Suppressor macrophage treated with lipopolysaccharide for 4 hours (primary cell): ENCODE measurements at regions not wholly inside any gene's neighbourhood (a gene's known extent, or its start where the extent isn't known, plus 50 kb on each side); places are given as distances from the start of the nearest gene placed in this dataset.
"Not testable (repeated sequence)": the region's sequence is repeated elsewhere in the genome, so short reads cannot be mapped to it uniquely, and the experiment has no call there.

Experiments used
- DNase-seq: peaks from one replicate; pipeline ENCODE4 v3.0.0-alpha.2; 2020

DNA sequence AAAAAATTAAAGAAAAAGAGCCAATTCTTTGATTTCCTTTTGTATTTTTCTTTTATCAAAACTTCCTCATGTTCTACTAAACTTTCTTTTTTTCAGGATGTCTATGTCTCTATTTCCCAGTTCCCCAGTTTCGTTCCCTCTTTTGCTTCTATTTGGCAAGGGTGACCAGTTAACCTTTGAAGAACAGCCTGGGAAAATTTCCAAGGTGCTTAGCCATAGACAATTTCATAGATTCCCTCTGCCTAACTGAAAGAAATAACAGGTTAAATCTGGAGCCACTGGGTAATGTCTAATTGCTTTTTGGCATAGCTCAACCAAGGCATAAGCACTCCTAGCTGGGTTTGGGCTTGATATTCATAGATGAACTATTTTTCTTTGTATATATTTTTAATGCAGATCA is 272.3 kb downstream of the ADGRL2 start:
- no peak for DNase-seq

DNA sequence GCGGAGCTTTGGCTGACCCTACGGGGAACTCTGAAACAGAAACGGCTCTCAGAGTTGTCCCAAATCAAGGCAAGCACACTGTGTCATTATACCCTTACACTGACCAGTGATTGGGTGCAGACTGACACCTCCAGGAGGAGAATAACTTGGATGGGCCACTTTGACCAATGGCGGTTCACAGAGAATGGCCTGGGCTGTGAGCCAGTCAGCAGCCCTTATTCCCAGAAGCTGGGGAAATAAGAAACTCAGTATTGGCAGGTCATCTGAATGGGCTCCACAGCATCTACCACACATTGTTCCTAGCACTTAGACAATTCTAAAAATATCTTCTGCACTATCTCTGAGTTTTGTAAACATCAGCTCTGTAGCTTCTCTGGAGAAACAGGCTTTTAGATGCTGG is 265.2 kb downstream of the ADGRL2 start:
- DNase-seq = no peak

DNA sequence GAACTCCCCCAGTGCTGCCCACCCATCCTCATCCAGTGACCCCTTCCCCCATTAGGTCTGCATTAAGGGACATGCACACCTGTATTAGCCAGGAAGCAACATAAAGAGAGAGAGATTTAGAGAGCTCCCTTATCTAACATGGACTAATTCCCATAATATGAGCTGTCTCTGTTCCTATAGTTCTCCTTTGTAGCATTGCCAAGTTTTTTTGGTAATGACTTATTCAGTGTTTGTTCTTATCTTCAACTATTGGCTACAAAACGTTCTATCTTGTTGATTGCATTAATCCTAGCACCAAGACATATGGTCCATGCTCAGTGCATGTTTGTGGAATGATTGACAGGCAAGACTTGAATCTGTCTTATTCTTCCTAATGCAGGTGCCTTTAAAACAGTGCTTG is 264.0 kb downstream of the ADGRL2 start:
- no peak for DNase-seq

DNA sequence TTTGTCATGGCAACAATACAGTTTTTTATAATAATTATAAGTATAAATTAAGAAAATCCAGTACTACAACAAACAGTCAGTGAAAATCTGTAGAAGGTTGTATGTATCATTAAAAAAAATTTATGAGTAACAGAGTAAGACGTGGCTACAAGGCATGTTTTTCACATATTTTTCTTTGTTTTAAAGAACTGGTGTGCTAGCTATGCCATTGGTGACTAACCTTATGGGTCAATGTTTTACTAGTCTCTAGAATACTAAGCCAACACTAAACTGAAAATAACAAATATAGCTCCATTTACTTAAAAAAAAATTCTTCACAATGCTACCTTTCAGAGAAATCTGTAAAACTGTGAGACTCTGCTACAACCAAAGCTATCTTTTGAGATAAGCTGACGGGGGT is 261.5 kb downstream of the ADGRL2 start:
- no peak for DNase-seq

DNA sequence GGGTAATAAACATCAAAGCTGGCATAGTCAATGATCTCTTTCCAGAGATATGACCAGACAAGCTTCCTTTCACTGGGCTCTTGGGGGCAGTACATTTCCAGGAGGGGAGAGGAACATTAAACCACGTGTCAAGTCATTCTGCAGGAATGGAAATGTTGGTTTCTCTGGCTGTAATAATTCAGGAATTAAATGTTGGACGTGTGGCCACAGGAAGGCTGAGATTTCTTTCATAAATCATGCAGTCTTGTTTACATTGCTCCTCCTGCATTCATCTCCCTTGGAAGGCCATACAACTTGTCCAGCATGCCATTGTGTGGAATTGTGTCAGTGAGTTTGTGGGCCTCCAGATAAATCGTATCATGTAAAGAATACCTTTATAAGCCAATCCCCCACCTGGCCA is 259.2 kb downstream of the ADGRL2 start:
- no peak for DNase-seq

DNA sequence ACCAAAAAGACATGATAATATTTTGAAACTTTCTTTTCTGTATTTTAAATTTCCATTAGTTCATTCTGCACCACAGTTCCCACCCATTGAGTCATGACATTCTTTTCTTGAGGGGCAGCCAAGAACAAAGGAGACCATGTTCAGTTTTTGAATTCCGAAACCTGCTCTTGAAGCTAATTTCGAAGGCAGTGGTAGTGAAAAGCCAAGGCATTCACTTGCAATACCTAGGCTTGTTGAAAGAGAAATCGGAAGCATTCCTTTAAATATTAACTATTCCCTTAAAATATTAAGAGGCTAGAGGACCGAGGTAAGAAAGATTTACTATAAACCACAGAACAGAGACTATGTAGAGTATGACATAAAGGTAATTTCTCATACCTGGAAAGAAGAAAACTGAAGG is 256.3 kb downstream of the ADGRL2 start:
- no peak for DNase-seq

DNA sequence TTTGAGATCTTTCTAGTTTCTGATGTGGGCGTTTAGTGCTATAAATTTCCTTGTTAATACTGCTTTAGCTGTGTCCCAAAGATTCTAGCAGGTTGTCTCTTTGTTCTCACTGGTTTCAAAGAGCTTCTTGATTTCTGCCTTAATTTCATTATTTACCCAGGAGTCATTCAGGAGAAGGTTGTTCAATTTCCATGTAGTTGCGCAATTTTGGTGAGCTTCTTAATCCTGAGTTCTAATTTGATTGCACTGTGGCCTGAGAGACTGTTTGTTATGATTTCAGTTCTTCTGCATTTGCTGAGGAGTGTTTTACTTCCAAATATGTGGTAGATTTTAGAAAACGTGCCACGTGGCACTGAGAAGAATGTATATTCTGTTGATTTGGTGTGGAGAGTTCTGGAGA is 254.6 kb downstream of the ADGRL2 start:
- DNase-seq = not testable (repeated sequence)

DNA sequence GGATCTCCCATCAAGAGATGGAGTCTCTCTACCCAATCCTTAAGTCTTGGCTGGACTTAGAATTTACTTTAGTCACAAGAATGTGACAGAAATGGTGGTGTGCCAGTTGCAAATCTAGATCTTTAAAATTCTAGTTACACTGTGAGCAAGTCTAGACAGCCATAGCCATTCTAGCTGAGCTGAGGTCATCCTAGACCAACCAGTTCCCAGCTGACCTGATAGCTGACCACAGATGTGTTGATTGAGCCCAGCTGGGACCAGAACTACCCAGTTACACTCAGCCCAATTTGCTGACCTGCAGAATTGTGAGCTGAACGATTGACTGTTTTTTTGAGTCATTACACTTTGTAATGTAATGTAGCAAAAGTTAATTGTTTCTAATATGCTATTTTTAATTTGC is 251.8 kb downstream of the ADGRL2 start:
- no peak for DNase-seq

DNA sequence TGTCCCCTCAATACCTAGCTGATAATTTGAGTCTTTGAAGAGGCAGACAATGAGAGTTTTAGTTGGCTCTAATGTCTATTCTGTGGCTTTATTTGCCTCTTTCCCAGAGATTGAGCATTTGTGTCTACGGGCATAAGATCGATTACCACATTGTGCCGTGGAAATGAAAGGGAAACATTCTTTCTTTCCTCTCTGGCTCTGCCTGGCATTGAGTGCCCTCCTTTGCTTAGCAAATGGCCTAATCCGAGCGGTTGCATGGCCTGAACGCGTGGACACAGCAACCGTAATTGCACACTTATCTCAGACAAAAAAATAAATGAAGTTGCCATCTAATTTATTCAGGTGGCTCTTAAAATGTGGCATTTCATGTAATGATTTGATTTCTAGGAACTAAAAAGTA is 247.9 kb downstream of the ADGRL2 start:
- DNase-seq = no peak

DNA sequence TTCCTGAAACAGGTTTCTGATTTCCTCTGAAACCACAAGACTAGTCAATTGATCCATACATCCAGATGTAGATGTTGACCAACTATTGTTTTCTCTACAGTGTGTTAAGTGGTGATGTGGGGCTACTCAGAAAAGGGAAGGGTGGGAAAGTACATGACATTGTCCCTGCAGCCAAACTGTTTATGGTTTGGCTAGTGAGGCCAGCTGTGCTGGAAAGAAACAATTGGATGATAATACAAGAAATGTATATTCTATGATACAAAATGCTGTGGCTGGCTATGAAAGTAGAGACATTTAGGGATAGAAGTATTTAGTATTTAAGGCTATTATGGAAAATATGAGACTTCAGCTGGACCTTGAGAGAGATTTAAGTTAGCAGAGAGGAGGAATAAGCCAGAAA is 244.5 kb downstream of the ADGRL2 start:
- no peak for DNase-seq

DNA sequence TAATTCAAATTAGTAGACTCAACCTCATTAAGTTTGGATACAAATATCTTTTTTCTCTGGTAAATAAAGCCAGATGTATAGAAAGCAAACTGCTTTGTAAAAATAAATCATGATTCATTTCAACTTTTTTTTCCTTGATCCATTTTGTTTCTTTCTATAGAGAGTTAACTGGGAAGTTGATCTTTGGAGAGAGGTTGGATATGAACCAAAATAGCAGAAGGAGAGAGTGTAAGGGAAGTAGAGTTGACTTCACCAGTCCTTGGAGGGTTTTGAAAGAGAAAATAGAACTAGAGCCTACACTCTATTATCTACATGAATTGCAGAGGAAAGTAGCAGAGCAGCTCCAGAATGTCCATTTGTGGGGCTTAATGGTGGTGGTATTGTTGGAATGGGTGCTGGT is 243.8 kb downstream of the ADGRL2 start:
- no peak for DNase-seq

DNA sequence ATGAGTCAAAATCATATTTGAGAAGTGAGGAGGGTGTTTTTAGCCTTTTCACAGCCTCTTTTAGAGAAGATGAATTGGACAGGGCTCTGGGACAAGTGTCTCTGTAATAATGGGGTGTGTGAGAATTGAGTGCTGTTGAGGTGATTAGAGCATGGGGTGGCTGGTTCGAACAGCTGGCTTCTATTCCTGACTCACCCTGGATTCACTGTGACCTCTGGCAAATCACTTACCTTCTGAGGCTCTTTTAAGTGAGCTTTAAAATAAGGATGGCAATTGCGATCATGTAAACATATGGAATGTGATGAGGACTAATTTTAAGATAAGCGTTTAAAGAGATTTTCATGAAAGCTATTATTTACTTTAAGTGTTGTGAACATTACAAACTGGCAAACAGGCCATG is 243.4 kb downstream of the ADGRL2 start:
- DNase-seq = no peak

DNA sequence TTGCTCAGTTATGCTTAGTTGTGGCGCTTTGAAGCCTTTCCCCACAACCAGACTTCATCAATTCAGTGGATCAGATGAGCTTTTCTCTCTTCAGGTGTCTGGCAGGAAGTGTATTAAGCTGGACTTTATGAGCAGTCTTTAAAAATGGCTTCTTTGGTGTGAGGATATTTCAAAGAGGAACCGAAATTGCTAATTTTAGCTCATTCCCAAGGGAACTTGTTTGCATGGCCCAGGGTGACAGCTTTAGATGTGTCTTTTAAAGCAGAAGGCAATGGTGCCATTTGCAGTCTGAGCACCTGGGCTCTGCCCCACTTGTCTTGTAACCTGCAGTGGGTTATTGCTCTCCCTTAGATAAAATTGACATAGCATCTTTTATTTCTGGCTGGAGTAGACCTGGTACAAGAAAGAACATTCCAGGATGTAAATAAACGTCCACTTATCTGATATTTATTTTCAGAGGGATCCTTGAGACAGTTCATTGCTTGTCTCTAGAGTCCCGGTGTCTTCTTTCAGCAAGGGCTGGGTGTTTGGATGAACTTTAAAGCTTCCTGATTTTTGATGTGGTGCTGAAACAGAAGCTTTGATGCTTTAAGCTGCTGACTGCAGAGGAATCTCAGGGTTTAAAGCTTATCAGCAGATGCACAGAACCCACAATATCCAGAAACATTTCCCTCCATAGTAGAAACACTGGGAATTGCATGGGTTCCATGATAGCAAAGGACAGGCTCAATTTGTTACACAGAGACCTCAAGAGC is 241.7 kb downstream of the ADGRL2 start:
- DNase-seq = no peak
